ENCODE measurements at regions not wholly inside any gene's neighbourhood (a gene's known extent, or its start where the extent isn't known, plus 50 kb on each side); places are given as distances from the start of the nearest gene placed in this dataset.

GRCh38 chr9:21597284-21597683 is 115.2 kb upstream of the IFNE start:
- no peak for TF ChIP-seq CTCF (IDR thresholded peaks at IDR 0.05; ENCODE audit: low read depth, low read length)

GRCh38 chr9:21598749-21599148 is 116.6 kb upstream of the IFNE start:
- no peak for DNase-seq (ENCODE audit: extremely low read depth, low read depth)
- TF ChIP-seq CTCF (IDR thresholded peaks at IDR 0.05; ENCODE audit: low read depth, low read length): no peak

More at GRCh38 chr9:21597284-21597683, 115.2 kb upstream of the IFNE start:
- DNase-seq (ENCODE audit: extremely low read depth, low read depth): no peak

- peak; percentile 64 for DNase-seq (ENCODE audit: extremely low read depth, low read depth)
- no peak for TF ChIP-seq CTCF (IDR thresholded peaks at IDR 0.05; ENCODE audit: low read depth, low read length)
Observed at GRCh38 chr9:21605489-21605931, 123.4 kb upstream of the IFNE start.

GRCh38 chr9:21607576-21607975 is 125.5 kb upstream of the IFNE start:
- no peak for TF ChIP-seq CTCF (IDR thresholded peaks at IDR 0.05; ENCODE audit: low read depth, low read length)
- no peak for DNase-seq (ENCODE audit: extremely low read depth, low read depth)

- no peak for DNase-seq (ENCODE audit: extremely low read depth, low read depth)
- no peak for TF ChIP-seq CTCF (IDR thresholded peaks at IDR 0.05; ENCODE audit: low read depth, low read length)
Observed at GRCh38 chr9:21608200-21608599, 126.1 kb upstream of the IFNE start.

- DNase-seq (ENCODE audit: extremely low read depth, low read depth): no peak
- TF ChIP-seq CTCF (IDR thresholded peaks at IDR 0.05; ENCODE audit: low read depth, low read length): no peak
Observed at GRCh38 chr9:21609506-21609905, 127.4 kb upstream of the IFNE start.

GRCh38 chr9:21611891-21612290 is 129.8 kb upstream of the IFNE start:
- no peak for DNase-seq (ENCODE audit: extremely low read depth, low read depth)
- TF ChIP-seq CTCF (IDR thresholded peaks at IDR 0.05; ENCODE audit: low read depth, low read length): no peak
